ENCODE measurements at regions not wholly inside any gene's neighbourhood (a gene's known extent, or its start where the extent isn't known, plus 50 kb on each side); places are given as distances from the start of the nearest gene placed in this dataset.

GRCh38 chr5:4906786-4907185 is 233.3 kb upstream of the ADAMTS16 start:
- Mint-ChIP-seq H3K27me3 (no peaks in the 10 kb centered on the region), H3K4me3 (no peak overlapping the region), H3K9me3 (peaks cover 0 to 10% (median 0%) of the 10 kb centered on the region in 11 donors), H3K4me1 (no peaks in the 10 kb centered on the region), H3K27ac (no peak overlapping the region), H3K36me3 (no peaks in the 10 kb centered on the region)
- no peak for ATAC-seq
- H3K27me3 ChIP-seq (ENCODE audit: control insufficient read depth in 2 of 2, insufficient read depth in 2 of 2, low read length in 2 of 2), result no peaks in the 10 kb centered on the region
- no peak overlapping the region for H3K4me3 ChIP-seq (ENCODE audit: low read length)
- intact Hi-C loops (cut with micrococcal nuclease), result no loop called here
- DNase-seq, result no peak
- no peaks in the 10 kb centered on the region for H3K36me3 ChIP-seq (ENCODE audit: control insufficient read depth in 2 of 3, insufficient read depth in 3 of 3, low read length in 3 of 3)
- no peak overlapping the region for H3K27ac ChIP-seq (ENCODE audit: low read depth, low read length)
- H3K9me3 ChIP-seq (ENCODE audit: control insufficient read depth in 2 of 3, low read length in 3 of 3), result no peaks in the 10 kb centered on the region
- ChIA-PET POLR2A (no interaction called here), CTCF (no interaction called here)
- H3K4me1 ChIP-seq (ENCODE audit: control insufficient read depth in 2 of 2, insufficient read depth in 2 of 2, low read length in 2 of 2), result no peaks in the 10 kb centered on the region

GRCh38 chr5:4907571-4907970 is 232.6 kb upstream of the ADAMTS16 start:
- H3K27me3 ChIP-seq (ENCODE audit: control insufficient read depth in 2 of 2, insufficient read depth in 2 of 2, low read length in 2 of 2), result no peaks in the 10 kb centered on the region
- no peak overlapping the region for H3K4me3 ChIP-seq (ENCODE audit: low read length)
- no peaks in the 10 kb centered on the region for H3K4me1 Mint-ChIP-seq
- POLR2A ChIA-PET, result no interaction called here
- H3K27me3 Mint-ChIP-seq, result peaks cover 0 to 2% (median 0%) of the 10 kb centered on the region in 5 donors
- H3K36me3 Mint-ChIP-seq, result no peaks in the 10 kb centered on the region
- no peak overlapping the region for H3K27ac Mint-ChIP-seq
- no peaks in the 10 kb centered on the region for H3K9me3 ChIP-seq (ENCODE audit: control insufficient read depth in 2 of 3, low read length in 3 of 3)
- ATAC-seq (no peak), DNase-seq (no peak)
- no peaks in the 10 kb centered on the region for H3K4me1 ChIP-seq (ENCODE audit: control insufficient read depth in 2 of 2, insufficient read depth in 2 of 2, low read length in 2 of 2)
- peaks cover 0 to 10% (median 0%) of the 10 kb centered on the region in 11 donors for H3K9me3 Mint-ChIP-seq
- H3K4me3 Mint-ChIP-seq, result no peak overlapping the region
- CTCF ChIA-PET, result no interaction called here
- H3K27ac ChIP-seq (ENCODE audit: low read depth, low read length), result no peak overlapping the region
- intact Hi-C loops (cut with micrococcal nuclease), result no loop called here
- H3K36me3 ChIP-seq (ENCODE audit: control insufficient read depth in 2 of 3, insufficient read depth in 3 of 3, low read length in 3 of 3), result no peaks in the 10 kb centered on the region

- Histone ChIP-seq H3K4me3 (ENCODE audit: low read length) (no peak overlapping the region), H3K9me3 (ENCODE audit: control insufficient read depth in 2 of 3, low read length in 3 of 3) (no peaks in the 10 kb centered on the region), H3K4me1 (ENCODE audit: control insufficient read depth in 2 of 2, insufficient read depth in 2 of 2, low read length in 2 of 2) (no peaks in the 10 kb centered on the region), H3K27me3 (ENCODE audit: control insufficient read depth in 2 of 2, insufficient read depth in 2 of 2, low read length in 2 of 2) (no peaks in the 10 kb centered on the region), H3K36me3 (ENCODE audit: control insufficient read depth in 2 of 3, insufficient read depth in 3 of 3, low read length in 3 of 3) (no peaks in the 10 kb centered on the region), H3K27ac (ENCODE audit: low read depth, low read length) (no peak overlapping the region)
- ChIA-PET POLR2A (no interaction called here), CTCF (no interaction called here)
- Mint-ChIP-seq H3K4me1 (no peaks in the 10 kb centered on the region), H3K27ac (no peak overlapping the region), H3K9me3 (peaks cover 0 to 10% (median under 1%) of the 10 kb centered on the region in 11 donors), H3K36me3 (no peaks in the 10 kb centered on the region), H3K4me3 (no peak overlapping the region), H3K27me3 (peaks cover 0 to 4% (median 0%) of the 10 kb centered on the region in 5 donors)
- intact Hi-C loops (cut with micrococcal nuclease), result no loop called here
- no peak for ATAC-seq
- no peak for DNase-seq
Measured at GRCh38 chr5:4909086-4909485, 231.0 kb upstream of the ADAMTS16 start.

DNA sequence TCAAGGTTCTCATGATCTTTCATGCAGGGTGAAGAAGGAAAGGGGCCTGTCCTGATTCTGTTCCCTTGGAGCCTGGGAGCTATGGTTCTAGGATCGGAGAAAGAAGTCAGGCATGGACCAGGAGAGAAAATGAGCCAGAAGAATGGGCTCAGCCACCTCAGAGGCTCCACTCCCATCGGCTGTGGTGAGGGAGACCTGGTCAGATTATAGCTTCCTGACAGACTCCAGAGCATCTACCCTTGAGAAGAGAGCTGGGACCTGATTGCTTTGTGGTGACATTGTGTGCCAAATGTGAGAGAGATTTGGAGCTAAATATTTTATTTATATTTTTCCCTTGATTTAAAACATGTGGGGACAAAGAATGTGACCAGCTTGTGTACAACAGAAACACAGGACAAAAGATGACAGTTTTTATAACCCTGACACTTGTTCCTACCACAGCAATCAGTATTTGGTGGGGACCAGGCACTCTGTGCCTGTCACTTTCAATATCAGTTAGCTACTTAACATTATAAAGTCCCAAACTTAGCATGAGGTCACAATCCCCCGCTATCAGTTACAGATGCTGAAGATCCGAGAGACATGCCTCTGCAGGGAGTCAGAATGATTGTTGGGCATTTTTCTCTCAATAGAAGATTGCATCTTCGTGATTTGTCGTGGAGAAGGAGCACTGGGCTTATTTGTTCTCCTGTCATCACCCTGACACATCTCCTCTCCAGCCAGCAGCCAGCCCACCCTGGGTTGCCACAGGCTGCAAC is 228.3 kb upstream of the ADAMTS16 start:
- no peaks in the 10 kb centered on the region for H3K36me3 ChIP-seq (ENCODE audit: control insufficient read depth in 2 of 3, insufficient read depth in 3 of 3, low read length in 3 of 3)
- Mint-ChIP-seq H3K9me3 (peaks cover 0 to 14% (median 2%) of the 10 kb centered on the region in 11 donors), H3K4me3 (no peak overlapping the region), H3K27me3 (peaks cover 0 to 6% (median 0%) of the 10 kb centered on the region in 5 donors), H3K4me1 (no peaks in the 10 kb centered on the region), H3K27ac (no peak overlapping the region), H3K36me3 (no peaks in the 10 kb centered on the region)
- no peaks in the 10 kb centered on the region for H3K4me1 ChIP-seq (ENCODE audit: control insufficient read depth in 2 of 2, insufficient read depth in 2 of 2, low read length in 2 of 2)
- no peak overlapping the region for H3K4me3 ChIP-seq (ENCODE audit: low read length)
- intact Hi-C loops (cut with micrococcal nuclease), result no loop called here
- H3K27me3 ChIP-seq (ENCODE audit: control insufficient read depth in 2 of 2, insufficient read depth in 2 of 2, low read length in 2 of 2), result no peaks in the 10 kb centered on the region
- no peaks in the 10 kb centered on the region for H3K9me3 ChIP-seq (ENCODE audit: control insufficient read depth in 2 of 3, low read length in 3 of 3)
- DNase-seq (no peak), ATAC-seq (no peak)
- H3K27ac ChIP-seq (ENCODE audit: low read depth, low read length), result no peak overlapping the region
- ChIA-PET CTCF (no interaction called here), POLR2A (no interaction called here)

GRCh38 chr5:4921929-4922328 is 218.2 kb upstream of the ADAMTS16 start:
- Mint-ChIP-seq H3K4me3 (no peak overlapping the region), H3K9me3 (peaks cover 0 to 16% (median 0%) of the 10 kb centered on the region in 11 donors), H3K27me3 (no peaks in the 10 kb centered on the region), H3K36me3 (no peaks in the 10 kb centered on the region), H3K4me1 (no peaks in the 10 kb centered on the region), H3K27ac (no peak overlapping the region)
- POLR2A ChIA-PET, result no interaction called here
- no peak overlapping the region for H3K4me3 ChIP-seq (ENCODE audit: low read length)
- H3K27me3 ChIP-seq (ENCODE audit: control insufficient read depth in 2 of 2, insufficient read depth in 2 of 2, low read length in 2 of 2), result no peaks in the 10 kb centered on the region
- no peak for DNase-seq
- CTCF ChIA-PET, result no interaction called here
- no peaks in the 10 kb centered on the region for H3K4me1 ChIP-seq (ENCODE audit: control insufficient read depth in 2 of 2, insufficient read depth in 2 of 2, low read length in 2 of 2)
- no peak overlapping the region for H3K27ac ChIP-seq (ENCODE audit: low read depth, low read length)
- H3K36me3 ChIP-seq (ENCODE audit: control insufficient read depth in 2 of 3, insufficient read depth in 3 of 3, low read length in 3 of 3), result no peaks in the 10 kb centered on the region
- H3K9me3 ChIP-seq (ENCODE audit: control insufficient read depth in 2 of 3, low read length in 3 of 3), result no peaks in the 10 kb centered on the region
- no peak for ATAC-seq
- intact Hi-C loops (cut with micrococcal nuclease), result no loop called here

GRCh38 chr5:4924577-4924976 is 215.6 kb upstream of the ADAMTS16 start:
- intact Hi-C loops (cut with micrococcal nuclease), result no loop called here
- no peak for DNase-seq
- ChIA-PET CTCF (no interaction called here), POLR2A (no interaction called here)
- ATAC-seq, result no peak
- Histone ChIP-seq H3K9me3 (ENCODE audit: control insufficient read depth in 2 of 3, low read length in 3 of 3) (no peaks in the 10 kb centered on the region), H3K27me3 (ENCODE audit: control insufficient read depth in 2 of 2, insufficient read depth in 2 of 2, low read length in 2 of 2) (no peaks in the 10 kb centered on the region), H3K27ac (ENCODE audit: low read depth, low read length) (no peak overlapping the region), H3K36me3 (ENCODE audit: control insufficient read depth in 2 of 3, insufficient read depth in 3 of 3, low read length in 3 of 3) (no peaks in the 10 kb centered on the region), H3K4me1 (ENCODE audit: control insufficient read depth in 2 of 2, insufficient read depth in 2 of 2, low read length in 2 of 2) (no peaks in the 10 kb centered on the region), H3K4me3 (ENCODE audit: low read length) (no peak overlapping the region)
- Mint-ChIP-seq H3K4me1 (no peaks in the 10 kb centered on the region), H3K36me3 (no peaks in the 10 kb centered on the region), H3K9me3 (peaks cover 0 to 7% (median 0%) of the 10 kb centered on the region in 11 donors), H3K27ac (no peak overlapping the region), H3K4me3 (no peak overlapping the region), H3K27me3 (no peaks in the 10 kb centered on the region)

GRCh38 chr5:4927097-4927496 is 213.0 kb upstream of the ADAMTS16 start:
- ChIA-PET POLR2A (no interaction called here), CTCF (no interaction called here)
- Histone ChIP-seq H3K9me3 (ENCODE audit: control insufficient read depth in 2 of 3, low read length in 3 of 3) (no peaks in the 10 kb centered on the region), H3K4me1 (ENCODE audit: control insufficient read depth in 2 of 2, insufficient read depth in 2 of 2, low read length in 2 of 2) (no peaks in the 10 kb centered on the region), H3K27ac (ENCODE audit: low read depth, low read length) (no peak overlapping the region), H3K36me3 (ENCODE audit: control insufficient read depth in 2 of 3, insufficient read depth in 3 of 3, low read length in 3 of 3) (no peaks in the 10 kb centered on the region), H3K4me3 (ENCODE audit: low read length) (no peak overlapping the region), H3K27me3 (ENCODE audit: control insufficient read depth in 2 of 2, insufficient read depth in 2 of 2, low read length in 2 of 2) (no peaks in the 10 kb centered on the region)
- DNase-seq (no peak), ATAC-seq (no peak)
- Mint-ChIP-seq H3K4me3 (no peak overlapping the region), H3K27ac (no peak overlapping the region), H3K9me3 (peaks cover 0 to 7% (median 0%) of the 10 kb centered on the region in 11 donors), H3K36me3 (no peaks in the 10 kb centered on the region), H3K4me1 (no peaks in the 10 kb centered on the region), H3K27me3 (no peaks in the 10 kb centered on the region)
- intact Hi-C loops (cut with micrococcal nuclease), result no loop called here
